ENCODE measurements at regions not wholly inside any gene's neighbourhood (a gene's known extent, or its start where the extent isn't known, plus 50 kb on each side); places are given as distances from the start of the nearest gene placed in this dataset.

- H3K27ac ChIP-seq, result no peak overlapping the region
- no peaks in the 10 kb centered on the region for H3K36me3 ChIP-seq (replicated peaks in 1 of 2; ENCODE audit: insufficient read depth in 1 of 2, low read depth in 2 of 2)
- intact Hi-C loops (cut with DNase I), result no loop called here
- 64 to 72% methylated on average over 3 of the region's 3 CpGs for WGBS, 2 donors
- ATAC-seq (no peak), DNase-seq (no peak)
- H3K27me3 ChIP-seq, result no peaks in the 10 kb centered on the region
- H3K9me3 ChIP-seq, result no peaks in the 10 kb centered on the region
- peaks cover 6% of the 10 kb centered on the region for H3K4me1 ChIP-seq
- H3K4me3 ChIP-seq, result no peak overlapping the region
- no peak for TF ChIP-seq CTCF (IDR thresholded peaks at IDR 0.05)
- TF ChIP-seq POLR2A (IDR thresholded peaks at IDR 0.05), result no peak
These were observed 65.1 kb upstream of the LDLRAD3 start for GRCh38 chr11:35878741-35879140.

GRCh38 chr11:35879361-35879760, 64.5 kb upstream of the LDLRAD3 start:
- no peaks in the 10 kb centered on the region for H3K36me3 ChIP-seq (replicated peaks in 1 of 2; ENCODE audit: insufficient read depth in 1 of 2, low read depth in 2 of 2)
- no peak overlapping the region for H3K27ac ChIP-seq
- no peak overlapping the region for H3K4me3 ChIP-seq
- no peaks in the 10 kb centered on the region for H3K9me3 ChIP-seq
- peaks cover under 1% of the 10 kb centered on the region for H3K4me1 ChIP-seq
- intact Hi-C loops (cut with DNase I), result no loop called here
- 68 to 69% methylated on average over 3 of the region's 3 CpGs for WGBS, 2 donors
- no peak for DNase-seq
- H3K27me3 ChIP-seq, result no peaks in the 10 kb centered on the region
- ATAC-seq, result no peak
- TF ChIP-seq POLR2A (IDR thresholded peaks at IDR 0.05), result no peak
- no peak for TF ChIP-seq CTCF (IDR thresholded peaks at IDR 0.05)

GRCh38 chr11:35886759-35887158, 57.1 kb upstream of the LDLRAD3 start:
- Histone ChIP-seq H3K4me3 (no peak overlapping the region), H3K9me3 (no peaks in the 10 kb centered on the region), H3K36me3 (replicated peaks in 1 of 2; ENCODE audit: insufficient read depth in 1 of 2, low read depth in 2 of 2) (no peaks in the 10 kb centered on the region), H3K4me1 (no peaks in the 10 kb centered on the region), H3K27ac (no peak overlapping the region), H3K27me3 (no peaks in the 10 kb centered on the region)
- ATAC-seq, result no peak
- TF ChIP-seq CTCF (IDR thresholded peaks at IDR 0.05) (no peak), POLR2A (IDR thresholded peaks at IDR 0.05) (no peak)
- WGBS, 2 donors, result 78 to 84% methylated on average over 2 of the region's 2 CpGs
- intact Hi-C loops (cut with DNase I), result no loop called here
- DNase-seq, result no peak

GRCh38 chr11:35887737-35888136, 56.1 kb upstream of the LDLRAD3 start:
- ATAC-seq (no peak), DNase-seq (no peak)
- no peaks in the 10 kb centered on the region for H3K4me1 ChIP-seq
- 94 to 96% methylated on average over 3 of the region's 3 CpGs for WGBS, 2 donors
- no peak overlapping the region for H3K4me3 ChIP-seq
- intact Hi-C loops (cut with DNase I), result no loop called here
- no peak overlapping the region for H3K27ac ChIP-seq
- H3K36me3 ChIP-seq (replicated peaks in 1 of 2; ENCODE audit: insufficient read depth in 1 of 2, low read depth in 2 of 2), result no peaks in the 10 kb centered on the region
- no peaks in the 10 kb centered on the region for H3K9me3 ChIP-seq
- H3K27me3 ChIP-seq, result no peaks in the 10 kb centered on the region
- TF ChIP-seq CTCF (IDR thresholded peaks at IDR 0.05) (no peak), POLR2A (IDR thresholded peaks at IDR 0.05) (no peak)

GRCh38 chr11:35888961-35889360, 54.9 kb upstream of the LDLRAD3 start:
- Histone ChIP-seq H3K36me3 (replicated peaks in 1 of 2; ENCODE audit: insufficient read depth in 1 of 2, low read depth in 2 of 2) (no peaks in the 10 kb centered on the region), H3K4me3 (no peak overlapping the region)

More at GRCh38 chr11:35888961-35889360, 54.9 kb upstream of the LDLRAD3 start:
- peaks cover 5% of the 10 kb centered on the region for H3K4me1 ChIP-seq
- intact Hi-C loops (cut with DNase I), result no loop called here
- no peak for TF ChIP-seq CTCF (IDR thresholded peaks at IDR 0.05)
- TF ChIP-seq POLR2A (IDR thresholded peaks at IDR 0.05), result no peak
- DNase-seq (no peak), ATAC-seq (no peak)
- no peak overlapping the region for H3K27ac ChIP-seq
- no peaks in the 10 kb centered on the region for H3K9me3 ChIP-seq
- H3K27me3 ChIP-seq, result no peaks in the 10 kb centered on the region
- 76 to 79% methylated on average over 3 of the region's 3 CpGs for WGBS, 2 donors

All from body of pancreas (tissue), 4 donors.